ENCODE measurements at regions not wholly inside any gene's neighbourhood (a gene's known extent, or its start where the extent isn't known, plus 50 kb on each side); places are given as distances from the start of the nearest gene placed in this dataset.

GRCh38 chr14:59120921-59121320 is 67.5 kb upstream of the DAAM1 start:
- TF ChIP-seq CTCF (IDR thresholded peaks at IDR 0.05) (no peak), POLR2A (IDR thresholded peaks at IDR 0.05) (no peak)
